Gastroesophageal sphincter (tissue), 3 donors: ENCODE measurements at regions not wholly inside any gene's neighbourhood (a gene's known extent, or its start where the extent isn't known, plus 50 kb on each side); places are given as distances from the start of the nearest gene placed in this dataset.

Experiments
- CTCF ChIP-seq, 4 experiments: fragments of 200-600 bp in 2 of 4; fragments of 450-650 bp in 2 of 4; sonication (generic) in 1 of 4; IDR thresholded peaks; one replicate each; pipeline ENCODE4 v1.5.1; 2017 to 2019; ENCODE audit warnings: antibody characterized with exemption in 4 of 4, mild to moderate bottlenecking in 2 of 4, moderate library complexity in 2 of 4
- POLR2A ChIP-seq, 2 donors: fragments of 450-650 bp; IDR thresholded peaks; one replicate each; pipeline ENCODE4 v1.6.1; 2017; ENCODE audit warnings: antibody characterized with exemption in 2 of 2, mild to moderate bottlenecking in 2 of 2, moderate library complexity in 1 of 2

- TF ChIP-seq CTCF (IDR thresholded peaks at IDR 0.05) (no peak), POLR2A (IDR thresholded peaks at IDR 0.05) (no peak)
Measured at GRCh38 chrX:39058724-39059123, 257.5 kb downstream of the MID1IP1 start.
